ENCODE measurements at regions not wholly inside any gene's neighbourhood (a gene's known extent, or its start where the extent isn't known, plus 50 kb on each side); places are given as distances from the start of the nearest gene placed in this dataset.

- no peak for DNase-seq
- TF ChIP-seq, protein P1, sequence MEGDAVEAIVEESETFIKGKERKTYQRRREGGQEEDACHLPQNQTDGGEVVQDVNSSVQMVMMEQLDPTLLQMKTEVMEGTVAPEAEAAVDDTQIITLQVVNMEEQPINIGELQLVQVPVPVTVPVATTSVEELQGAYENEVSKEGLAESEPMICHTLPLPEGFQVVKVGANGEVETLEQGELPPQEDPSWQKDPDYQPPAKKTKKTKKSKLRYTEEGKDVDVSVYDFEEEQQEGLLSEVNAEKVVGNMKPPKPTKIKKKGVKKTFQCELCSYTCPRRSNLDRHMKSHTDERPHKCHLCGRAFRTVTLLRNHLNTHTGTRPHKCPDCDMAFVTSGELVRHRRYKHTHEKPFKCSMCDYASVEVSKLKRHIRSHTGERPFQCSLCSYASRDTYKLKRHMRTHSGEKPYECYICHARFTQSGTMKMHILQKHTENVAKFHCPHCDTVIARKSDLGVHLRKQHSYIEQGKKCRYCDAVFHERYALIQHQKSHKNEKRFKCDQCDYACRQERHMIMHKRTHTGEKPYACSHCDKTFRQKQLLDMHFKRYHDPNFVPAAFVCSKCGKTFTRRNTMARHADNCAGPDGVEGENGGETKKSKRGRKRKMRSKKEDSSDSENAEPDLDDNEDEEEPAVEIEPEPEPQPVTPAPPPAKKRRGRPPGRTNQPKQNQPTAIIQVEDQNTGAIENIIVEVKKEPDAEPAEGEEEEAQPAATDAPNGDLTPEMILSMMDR (IDR thresholded peaks at IDR 0.05): no peak
- intact Hi-C loops (cut with DNase I; ENCODE audit: low total_unique reads): no loop called here
- H3K27me3 ChIP-seq: no peaks in the 10 kb centered on the region
- H3K4me3 ChIP-seq: no peak overlapping the region
- H3K27ac ChIP-seq: peak overlapping the region; percentile 2 to 44
- no peaks in the 10 kb centered on the region for H3K36me3 ChIP-seq
- no peaks in the 10 kb centered on the region for H3K9me3 ChIP-seq
- peaks cover 0 to 12% (median 7%) of the 10 kb centered on the region in 4 donors for H3K4me1 ChIP-seq
Measured at GRCh38 chr10:121661451-121661851, 63.2 kb upstream of the FGFR2 start.

- H3K27ac ChIP-seq: no peak overlapping the region
- H3K4me1 ChIP-seq: peaks cover 0 to 12% (median 7%) of the 10 kb centered on the region in 4 donors
- H3K9me3 ChIP-seq: no peaks in the 10 kb centered on the region
- no peaks in the 10 kb centered on the region for H3K27me3 ChIP-seq
- H3K4me3 ChIP-seq: no peak overlapping the region
- TF ChIP-seq, protein P1 (IDR thresholded peaks at IDR 0.05): no peak
- H3K36me3 ChIP-seq: no peaks in the 10 kb centered on the region
- no peak for DNase-seq
- intact Hi-C loops (cut with DNase I; ENCODE audit: low total_unique reads): no loop called here
Measured at GRCh38 chr10:121659236-121659635, 61.0 kb upstream of the FGFR2 start.

DNA sequence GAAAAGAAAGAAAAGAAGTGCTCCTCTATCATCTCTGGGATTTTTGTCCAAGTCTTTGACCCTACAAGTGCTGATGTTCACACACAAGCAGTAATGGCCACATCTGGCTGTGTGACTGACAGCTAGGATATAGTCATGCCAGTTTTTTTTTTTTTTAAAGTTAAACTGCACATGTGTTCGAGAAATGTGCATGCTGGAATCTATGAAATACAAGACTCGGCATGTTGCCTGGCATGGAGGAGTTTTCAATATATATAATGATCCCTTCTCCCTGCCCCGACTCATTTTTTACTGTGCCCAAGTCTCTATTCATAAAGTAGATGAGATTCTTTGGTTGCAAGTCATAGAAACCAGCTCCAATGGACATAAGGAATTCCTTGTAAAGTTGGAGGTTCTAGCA lies 60.4 kb upstream of the FGFR2 start:
- peaks cover 0 to 12% (median 7%) of the 10 kb centered on the region in 4 donors for H3K4me1 ChIP-seq
- H3K9me3 ChIP-seq: no peaks in the 10 kb centered on the region
- intact Hi-C loops (cut with DNase I; ENCODE audit: low total_unique reads): no loop called here
- H3K27me3 ChIP-seq: no peaks in the 10 kb centered on the region
- DNase-seq: no peak
- no peak overlapping the region for H3K27ac ChIP-seq
- H3K4me3 ChIP-seq: no peak overlapping the region
- no peaks in the 10 kb centered on the region for H3K36me3 ChIP-seq
- TF ChIP-seq, protein P1 (IDR thresholded peaks at IDR 0.05): no peak

DNA sequence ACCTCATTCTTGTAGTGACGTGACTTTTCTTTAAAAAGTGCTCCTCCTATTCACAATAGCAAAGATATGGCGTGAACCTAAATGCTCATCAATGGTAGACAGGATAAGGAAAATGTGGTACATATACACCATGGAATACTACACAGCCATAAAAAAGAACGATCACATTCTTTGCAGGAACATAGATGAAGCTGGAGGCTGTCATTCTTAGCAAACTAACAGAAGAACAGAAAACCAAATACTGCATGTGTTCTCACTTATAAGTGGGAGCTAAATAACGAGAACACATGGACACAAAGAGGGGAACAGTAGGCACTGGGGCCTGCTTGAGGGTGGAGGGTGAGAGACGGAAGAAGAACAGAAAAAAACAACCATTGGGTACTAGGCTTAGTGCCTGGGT lies 59.9 kb upstream of the FGFR2 start:
- DNase-seq: no peak
- H3K9me3 ChIP-seq: no peaks in the 10 kb centered on the region
- no peak overlapping the region for H3K4me3 ChIP-seq
- no peak overlapping the region for H3K27ac ChIP-seq
- no peaks in the 10 kb centered on the region for H3K27me3 ChIP-seq
- TF ChIP-seq, protein P1 (IDR thresholded peaks at IDR 0.05): no peak
- intact Hi-C loops (cut with DNase I; ENCODE audit: low total_unique reads): no loop called here
- no peaks in the 10 kb centered on the region for H3K36me3 ChIP-seq
- peaks cover 0 to 12% (median 7%) of the 10 kb centered on the region in 4 donors for H3K4me1 ChIP-seq

DNA sequence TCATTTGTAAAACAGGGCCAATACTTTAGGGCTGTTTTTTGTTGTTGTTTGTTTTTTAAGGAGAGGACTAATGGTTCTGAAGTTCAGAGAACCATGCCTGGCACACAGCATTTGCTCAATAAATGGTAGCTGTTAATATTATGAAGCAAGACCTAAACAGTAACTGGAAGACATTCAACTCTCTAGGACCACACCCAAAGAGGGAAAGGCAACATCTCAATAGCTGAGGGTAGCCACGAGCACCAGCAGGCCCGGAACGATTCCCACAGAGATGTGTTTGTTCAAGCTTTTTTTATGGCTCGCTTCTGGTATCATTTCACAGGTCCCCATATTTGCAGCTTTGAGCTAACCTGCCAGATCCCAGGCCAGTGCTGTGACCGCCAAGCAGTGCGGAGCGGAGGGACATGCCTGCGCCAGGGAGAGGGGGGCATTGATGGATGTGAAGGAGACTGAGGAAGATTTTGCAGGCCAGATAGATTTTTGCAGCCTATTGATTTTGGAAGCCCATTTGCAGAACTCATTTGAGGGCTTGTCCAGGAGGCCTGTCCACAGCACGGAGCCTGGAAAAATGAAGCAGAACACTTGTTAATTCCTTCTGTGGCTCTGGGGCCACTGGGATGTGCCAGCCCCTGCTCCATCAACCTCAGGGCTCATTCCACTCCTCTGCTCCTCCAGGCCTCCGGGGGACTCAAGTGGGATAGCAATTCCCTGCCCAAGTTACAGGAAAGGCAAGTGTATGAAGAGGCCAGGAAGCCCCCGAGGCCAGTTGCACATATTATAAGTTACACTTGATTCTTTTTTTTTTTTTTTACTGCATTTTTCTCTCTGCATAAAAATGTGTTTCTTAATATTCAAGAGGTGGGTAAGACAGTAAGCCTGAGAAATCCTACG lies 57.3 kb upstream of the FGFR2 start:
- no peaks in the 10 kb centered on the region for H3K9me3 ChIP-seq
- H3K27ac ChIP-seq: no peak overlapping the region
- intact Hi-C loops (cut with DNase I; ENCODE audit: low total_unique reads): no loop called here
- H3K27me3 ChIP-seq: no peaks in the 10 kb centered on the region
- H3K4me3 ChIP-seq: no peak overlapping the region
- TF ChIP-seq, protein P1 (IDR thresholded peaks at IDR 0.05): no peak
- no peaks in the 10 kb centered on the region for H3K36me3 ChIP-seq
- DNase-seq: no peak
- H3K4me1 ChIP-seq: no peaks in the 10 kb centered on the region

Data from tibial artery (tissue), 4 donors.